ENCODE measurements at regions not wholly inside any gene's neighbourhood (a gene's known extent, or its start where the extent isn't known, plus 50 kb on each side); places are given as distances from the start of the nearest gene placed in this dataset.

DNA sequence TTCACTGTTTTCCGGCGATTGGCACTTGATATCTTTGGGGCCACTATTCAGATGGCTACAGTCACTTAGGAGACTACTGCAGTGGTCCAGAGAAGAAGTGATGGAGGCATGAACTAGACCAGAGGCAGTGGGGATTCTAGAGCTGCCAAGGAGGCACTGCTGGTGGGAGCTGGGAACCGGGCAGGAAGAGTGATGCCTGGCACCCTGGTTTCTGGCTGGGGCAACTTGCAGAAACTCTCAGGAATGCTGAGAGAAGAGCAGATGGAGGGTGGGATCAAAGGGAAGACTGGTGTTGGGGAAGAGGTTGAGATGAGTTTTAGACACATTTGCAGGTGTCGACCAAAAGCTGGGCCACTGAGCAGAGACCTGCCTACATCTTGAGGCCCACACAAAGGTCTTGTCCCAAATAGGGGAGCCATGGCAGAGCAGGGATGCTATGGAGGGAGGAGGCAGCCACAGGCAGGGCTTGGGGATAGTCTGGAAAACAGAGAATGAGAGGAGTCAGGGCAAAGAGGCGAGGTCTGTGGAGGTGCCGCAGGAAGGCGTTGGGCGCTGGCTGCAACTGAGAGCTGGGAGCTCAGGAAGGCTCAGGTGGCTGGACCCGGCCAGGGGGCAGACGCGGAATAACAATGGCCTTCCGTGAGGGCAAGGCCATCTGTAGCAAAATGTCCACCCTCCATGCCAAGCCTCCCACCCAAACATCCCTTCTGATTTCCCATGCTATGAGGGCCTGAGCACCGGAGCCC lies 118.9 kb downstream of the TOMM20 start:
- no peak for DNase-seq

DNA sequence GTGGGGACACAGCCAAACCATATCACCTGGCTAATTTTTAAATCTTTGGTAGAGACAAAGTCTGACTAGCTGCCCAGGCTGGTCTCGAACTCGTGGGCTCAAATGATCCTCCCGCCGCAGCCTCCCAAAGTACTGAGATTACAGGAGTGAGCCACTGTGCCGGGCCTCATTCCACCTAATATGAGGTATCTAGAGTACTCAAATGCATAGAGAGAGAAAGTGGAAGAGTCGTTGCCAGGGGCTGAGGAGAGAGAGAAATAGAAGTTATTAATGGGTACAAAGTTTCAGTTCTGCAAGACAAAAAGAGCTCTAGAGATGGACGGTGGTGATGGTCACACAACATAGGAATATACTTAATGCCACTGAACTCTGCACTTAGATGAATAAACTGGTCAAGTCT lies 119.6 kb downstream of the TOMM20 start:
- DNase-seq, result no peak

DNA sequence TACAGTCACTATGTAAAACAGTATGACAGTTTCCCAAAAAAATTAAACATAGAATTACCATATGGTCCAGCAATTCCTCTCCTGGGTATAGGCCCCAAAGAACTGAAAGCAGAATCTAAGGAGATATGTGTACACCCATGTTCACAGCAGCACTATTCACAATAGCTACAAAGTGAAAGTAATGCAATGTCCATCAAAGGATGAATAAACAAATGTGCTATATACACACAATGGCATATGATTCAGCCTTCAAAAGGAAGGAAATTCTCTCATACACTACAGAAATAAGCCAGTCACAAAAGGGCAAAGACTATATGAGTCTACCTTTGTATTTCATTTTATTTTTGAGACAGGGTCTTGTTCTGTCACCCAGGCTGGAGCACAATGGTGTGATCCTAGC lies 120.4 kb downstream of the TOMM20 start:
- DNase-seq, result no peak

DNA sequence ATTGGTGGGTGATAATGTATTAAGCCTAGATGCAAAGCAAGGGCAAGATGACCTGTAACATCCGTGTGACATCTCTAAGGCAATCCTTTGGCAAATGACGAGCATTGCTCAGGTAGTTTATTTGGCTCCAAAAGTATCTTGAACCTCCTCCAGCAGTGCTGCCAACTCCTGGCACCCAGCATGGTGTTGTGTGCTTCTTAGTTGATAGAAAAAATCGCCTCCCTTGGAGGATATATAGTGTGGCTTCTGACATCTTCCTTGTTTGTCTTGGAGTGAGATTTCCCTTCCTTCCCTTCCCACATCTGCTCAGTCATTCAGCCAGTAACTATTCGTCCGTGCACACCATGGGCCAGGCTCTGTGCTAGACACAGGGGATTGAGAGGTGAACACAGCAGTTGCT lies 121.8 kb downstream of the TOMM20 start:
- no peak for DNase-seq

DNA sequence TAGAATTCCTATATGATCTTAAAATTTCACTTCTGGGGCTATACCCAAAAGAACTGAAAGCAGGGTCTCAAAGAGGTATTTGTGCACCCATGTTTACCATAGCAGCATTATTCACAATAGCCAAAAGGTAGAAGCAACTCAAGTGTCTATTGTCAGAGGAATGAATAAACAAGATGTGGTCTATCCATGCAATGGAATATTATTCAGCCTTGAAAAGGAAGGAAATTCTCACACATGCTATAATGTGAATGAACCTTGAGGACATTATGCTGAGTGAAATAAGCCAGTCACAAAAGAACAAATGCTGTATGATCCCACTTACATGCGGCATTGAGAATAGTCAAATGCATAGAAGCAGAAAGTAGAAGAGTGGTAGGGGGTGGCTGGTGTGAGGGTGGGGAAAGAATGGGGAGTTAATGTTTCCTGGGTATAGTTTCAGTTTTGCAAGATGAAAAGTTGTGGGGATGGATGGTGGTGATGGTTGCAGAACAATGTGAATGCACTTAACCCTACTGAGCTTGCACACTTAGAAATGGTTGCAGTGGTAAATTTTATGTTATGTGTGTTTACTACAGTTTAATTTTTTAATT lies 122.4 kb downstream of the TOMM20 start:
- DNase-seq, result no peak

DNA sequence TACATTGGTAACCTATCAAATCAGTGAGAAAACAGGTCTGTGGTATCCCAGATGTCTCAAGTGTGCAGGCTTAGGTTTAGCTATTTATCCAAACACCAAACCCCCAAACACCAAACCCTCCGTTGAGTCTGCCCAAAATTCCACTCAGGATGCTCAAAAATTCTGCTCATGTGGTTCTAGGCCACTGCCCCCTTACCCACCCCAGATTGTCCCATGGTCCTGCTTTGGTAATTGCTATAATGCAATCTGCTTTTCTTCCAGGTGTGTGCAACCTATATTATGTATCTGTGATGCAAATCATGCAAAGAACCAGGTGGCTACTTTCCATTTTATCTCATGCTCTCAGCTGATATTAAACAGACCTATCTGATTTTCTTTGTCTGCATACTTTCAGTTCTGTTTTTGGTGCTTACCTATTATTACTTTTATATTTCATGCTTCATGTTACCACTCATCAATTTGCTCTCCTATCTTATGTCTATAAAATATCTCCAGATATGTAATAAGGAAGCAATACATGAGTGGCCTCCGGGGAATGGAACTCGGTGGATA lies 123.7 kb downstream of the TOMM20 start:
- DNase-seq, result no peak

DNA sequence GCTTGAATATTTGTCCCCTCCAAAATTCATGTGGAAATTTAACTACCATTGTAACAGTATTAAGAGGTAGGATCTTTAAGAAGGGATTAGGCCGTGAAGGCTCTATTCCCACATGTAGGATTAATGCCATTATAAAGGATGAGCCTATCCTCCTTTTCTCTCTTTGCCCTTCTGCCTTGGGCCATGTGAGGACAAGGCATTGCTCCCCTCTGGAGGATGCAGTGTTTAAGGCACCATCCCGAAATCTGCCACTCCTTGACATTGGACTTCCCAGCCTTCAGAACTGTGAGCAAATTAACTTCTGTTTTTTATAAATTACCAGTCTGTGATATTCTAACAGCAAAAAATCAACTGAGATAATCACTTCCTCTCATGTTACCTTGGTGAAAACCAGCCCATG lies 124.4 kb downstream of the TOMM20 start:
- no peak for DNase-seq

DNA sequence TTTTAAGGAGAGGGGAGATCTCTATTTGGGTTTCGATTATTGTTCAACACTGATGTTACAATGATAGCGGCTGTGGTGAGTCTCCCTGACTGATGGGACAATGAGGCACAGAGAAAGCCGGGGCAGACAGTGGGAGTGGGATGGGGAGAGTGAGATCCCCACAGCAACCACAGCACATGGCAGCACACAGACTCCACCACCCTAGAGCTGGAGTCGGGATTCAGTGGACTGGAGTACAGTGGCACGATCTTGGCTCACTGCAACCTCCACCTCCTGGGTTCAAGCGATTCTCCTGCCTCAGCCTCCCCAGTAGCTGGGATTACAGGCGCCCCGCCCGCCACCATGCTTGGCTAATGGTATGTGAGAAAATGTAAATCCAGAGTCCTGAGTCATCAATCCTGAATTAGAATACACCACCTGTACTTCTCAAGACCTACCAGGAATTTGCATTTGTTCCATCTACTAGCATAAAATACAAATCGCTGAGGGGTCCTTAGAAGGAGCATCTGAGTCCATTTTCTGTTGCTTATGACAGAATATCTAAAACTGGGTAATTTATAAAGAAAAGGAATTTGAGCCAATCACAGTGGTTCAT lies 125.8 kb downstream of the TOMM20 start:
- no peak for DNase-seq

DNA sequence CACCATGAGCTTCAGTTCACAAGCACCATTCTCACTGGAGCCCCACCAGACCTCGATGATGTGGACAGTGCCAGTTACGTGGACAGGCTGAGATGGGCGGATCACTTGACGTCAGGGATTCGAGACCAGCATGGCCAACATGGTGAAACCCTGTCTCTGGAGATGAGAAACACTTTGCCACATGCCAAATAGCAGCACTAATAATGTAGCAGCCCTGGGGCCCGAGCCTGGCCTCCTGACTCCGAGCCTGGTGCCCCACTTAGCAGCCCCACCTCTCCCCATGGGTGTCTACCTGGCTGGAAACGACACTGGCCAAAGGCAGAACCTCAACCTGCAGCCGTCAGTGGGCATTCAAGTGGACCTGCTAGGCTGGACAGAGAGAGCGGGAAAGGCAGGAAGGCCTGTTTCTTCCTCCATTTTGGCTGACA lies 129.1 kb downstream of the TOMM20 start:
- DNase-seq, result no peak

DNA sequence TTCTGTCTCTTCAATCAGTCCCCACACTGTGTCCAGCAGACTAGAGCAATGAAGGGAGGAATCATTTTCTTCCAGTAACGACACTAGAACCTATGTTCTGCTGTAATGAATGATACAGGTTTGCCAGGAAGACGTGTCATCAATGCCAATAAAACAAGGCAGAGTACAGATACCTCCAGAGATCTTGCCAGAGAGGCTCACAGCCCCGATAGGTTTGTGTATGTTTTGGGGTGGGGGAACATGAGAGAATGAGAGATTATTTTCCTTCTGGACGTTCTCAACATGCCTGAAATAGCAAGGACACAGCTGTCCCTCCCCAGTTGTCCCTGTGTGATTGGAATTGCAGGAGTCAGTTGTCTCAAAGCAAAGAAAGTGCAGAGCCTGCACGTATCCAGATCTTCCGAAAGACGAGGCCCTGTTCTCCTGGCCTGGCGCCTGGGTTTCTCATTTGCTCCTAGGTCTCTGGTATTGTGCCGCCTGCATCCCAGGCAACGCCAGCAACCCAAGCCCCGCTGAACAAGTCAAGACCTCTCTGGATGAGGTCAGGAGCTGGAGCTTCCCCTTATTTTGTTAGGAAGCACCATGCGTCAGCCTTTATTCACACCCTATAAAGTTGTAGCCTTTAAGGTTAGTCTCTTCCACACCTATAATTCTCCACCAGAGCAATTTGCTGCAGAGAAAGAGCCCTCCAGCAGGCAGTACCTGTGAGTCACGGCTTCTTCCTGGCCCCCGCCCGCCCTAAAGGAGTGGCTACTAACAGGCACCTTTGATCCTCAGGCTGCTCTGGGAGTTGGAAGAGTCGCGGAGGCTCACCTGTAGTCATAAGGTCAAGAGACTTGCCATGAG lies 130.5 kb downstream of the TOMM20 start:
- DNase-seq, result no peak

DNA sequence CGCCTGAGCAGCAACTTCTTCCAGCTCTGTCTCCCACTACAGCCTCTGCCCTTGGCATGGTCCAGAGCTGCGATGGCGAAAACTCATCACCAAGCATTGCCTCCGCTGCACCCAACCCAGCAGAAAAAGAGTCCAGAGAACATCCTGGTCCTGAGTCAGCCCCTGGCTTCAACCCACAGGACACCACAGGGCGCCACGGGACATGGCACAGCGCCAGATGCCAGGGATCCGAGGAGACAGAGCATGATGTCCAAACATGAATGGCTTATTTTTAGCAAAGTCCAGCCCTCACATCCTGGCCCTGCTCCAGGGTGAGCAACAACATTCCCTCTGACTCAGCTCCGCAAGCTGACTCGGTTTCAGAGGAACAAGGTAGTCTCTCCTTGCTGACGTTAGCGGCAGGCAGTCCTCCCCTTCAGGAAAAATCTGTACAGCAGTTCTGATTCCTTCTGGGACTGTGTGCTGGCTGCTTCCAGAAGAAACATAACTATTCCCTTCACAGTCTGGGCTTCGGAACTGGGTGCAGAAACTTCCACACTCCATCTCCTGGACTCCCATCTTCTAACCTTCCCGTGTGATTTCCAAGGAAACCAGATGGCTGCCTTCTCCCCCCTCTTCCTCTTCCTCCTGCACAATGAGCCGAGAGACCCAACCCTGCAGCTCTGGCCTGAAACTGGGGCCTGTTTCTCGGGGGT lies 131.3 kb downstream of the TOMM20 start:
- no peak for DNase-seq

DNA sequence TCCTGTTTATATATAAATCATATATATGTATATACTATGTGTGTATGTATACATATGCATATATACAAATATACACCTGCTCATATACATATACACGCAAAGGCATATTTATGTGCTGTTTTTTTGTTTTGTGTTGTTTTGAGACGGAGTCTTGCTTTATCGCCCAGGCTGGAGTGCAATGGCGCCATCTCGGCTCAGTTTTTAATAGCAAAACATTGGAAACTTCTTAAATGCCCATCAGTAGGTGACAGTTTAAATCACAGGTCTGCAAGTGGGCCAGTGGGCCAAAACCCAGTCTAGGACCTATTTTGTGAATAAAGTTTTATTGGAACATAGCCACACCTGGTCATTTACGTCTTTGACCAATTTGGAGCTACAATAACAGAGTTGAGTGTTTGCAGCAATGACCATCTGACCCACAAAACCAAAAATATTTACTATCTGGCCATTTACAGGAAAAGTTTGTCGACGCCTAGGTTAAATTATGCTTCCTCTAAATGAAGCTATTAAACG lies 132.3 kb downstream of the TOMM20 start:
- DNase-seq, result no peak

DNA sequence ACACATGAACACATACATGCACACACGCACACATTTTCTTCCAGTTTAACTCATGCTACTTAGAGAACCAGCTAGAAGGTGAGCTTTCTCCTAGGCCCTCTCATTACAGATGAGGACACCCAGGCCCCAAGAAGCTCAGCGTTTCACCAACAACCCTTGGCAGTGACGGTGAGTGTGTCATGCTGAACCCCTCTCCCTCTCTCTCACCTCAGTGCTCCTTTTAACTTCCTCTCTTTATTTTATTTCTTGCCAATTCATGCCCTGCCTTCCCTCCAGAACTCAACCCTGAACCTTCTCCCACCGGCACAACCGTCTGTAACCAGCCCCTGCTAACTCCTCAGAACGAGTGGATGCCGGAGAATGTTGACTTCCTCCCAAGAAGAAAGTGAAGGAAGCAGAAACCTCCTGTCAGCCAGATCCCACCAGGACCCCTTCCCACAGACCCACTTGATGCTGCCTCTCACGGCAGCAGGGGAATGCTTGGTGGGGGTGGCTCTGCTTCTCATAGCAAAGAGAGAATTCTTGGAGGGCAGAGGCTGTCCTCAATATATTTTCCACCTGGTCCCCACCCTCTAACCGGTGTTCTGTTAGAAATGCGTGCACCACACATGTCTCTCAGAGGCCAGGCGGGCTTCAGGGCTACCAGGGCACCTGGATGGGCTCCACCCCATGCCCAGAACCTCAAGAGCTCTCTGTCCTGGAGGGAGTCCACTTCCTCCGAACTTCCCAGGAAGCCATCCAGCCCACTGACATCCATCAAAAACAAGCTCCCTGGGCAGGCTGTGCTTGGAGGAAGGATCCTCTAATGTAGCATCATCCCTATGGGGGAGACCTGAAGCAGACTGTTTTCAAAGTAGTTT lies 134.0 kb downstream of the TOMM20 start:
- DNase-seq, result no peak

DNA sequence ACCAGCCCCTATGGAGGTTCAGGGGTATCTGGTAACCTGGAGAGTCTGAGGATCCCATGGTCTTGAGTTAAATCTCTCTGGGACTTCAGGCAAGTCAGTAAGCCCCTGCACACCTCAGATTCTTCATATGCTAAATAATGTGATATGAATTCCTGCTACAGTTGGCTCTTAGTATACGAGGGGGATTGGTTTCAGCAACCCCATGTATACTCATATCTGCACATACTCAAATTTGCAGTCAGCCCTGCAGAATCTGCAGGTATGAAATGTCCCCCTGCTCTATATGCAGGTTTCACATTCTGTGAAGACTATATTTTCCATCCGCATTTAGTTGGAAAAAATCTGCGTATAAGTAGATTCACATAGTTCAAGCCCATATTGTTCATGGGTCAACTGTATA lies 136.6 kb downstream of the TOMM20 start:
- no peak for DNase-seq

DNA sequence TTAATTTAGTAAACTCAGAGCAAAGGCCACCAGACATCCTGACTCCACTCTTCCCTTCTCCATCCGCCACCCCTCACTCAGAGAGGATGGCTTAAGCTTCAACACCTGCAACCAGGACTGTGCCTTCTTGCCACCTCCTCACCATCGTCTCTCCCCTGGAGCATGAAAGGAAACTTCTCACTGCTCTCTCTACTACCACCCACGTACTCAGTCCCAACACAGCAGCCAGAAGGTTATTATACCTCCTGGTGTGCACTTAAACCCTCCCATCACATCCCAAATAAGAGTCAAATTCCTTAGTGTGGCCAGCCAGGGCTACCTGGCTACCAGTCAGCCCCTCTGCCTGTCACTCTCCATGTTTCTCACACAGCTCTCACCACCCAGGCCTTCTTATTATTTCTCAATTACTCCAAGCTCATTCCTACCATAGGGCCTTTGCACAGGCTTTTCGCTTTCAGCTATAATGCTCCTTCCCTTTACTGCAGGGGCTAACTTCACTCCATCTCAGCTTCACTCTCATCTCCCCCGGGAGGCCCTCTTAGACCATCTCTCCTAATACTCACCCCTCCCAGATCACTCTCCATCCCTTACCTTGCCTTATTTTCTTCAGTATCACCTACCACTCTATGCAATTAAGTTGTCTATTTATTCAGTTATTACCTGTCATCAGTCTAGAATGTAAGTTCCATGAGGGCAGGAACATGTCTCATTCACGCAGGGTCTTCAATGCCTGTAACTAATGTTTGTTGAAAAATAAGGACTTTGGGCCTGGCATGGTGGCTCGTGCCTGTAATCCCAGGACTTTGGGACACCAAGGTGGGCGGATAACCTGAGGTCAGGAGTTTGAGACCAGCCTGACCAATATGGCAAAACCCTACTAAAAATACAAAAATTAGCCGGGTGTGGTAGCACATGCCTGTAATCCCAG lies 137.5 kb downstream of the TOMM20 start:
- DNase-seq, result no peak

DNA sequence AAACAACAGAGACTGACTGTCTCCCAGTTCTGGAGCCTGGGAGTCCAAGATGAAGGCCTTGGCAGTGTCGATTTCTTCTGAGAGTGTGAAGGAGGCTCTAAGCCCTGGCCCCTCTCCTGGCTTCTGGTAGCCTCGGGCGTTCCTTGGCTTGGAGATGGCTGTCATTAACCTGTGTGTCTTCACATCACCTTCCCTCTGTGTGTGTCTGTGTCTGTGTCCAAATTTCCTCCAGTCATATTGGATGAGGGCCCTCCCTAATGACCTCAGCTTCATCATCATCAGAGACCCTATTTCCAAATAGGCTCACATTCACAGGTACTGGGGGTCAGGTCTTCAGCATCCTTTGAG lies 138.3 kb downstream of the TOMM20 start:
- no peak for DNase-seq

DNA sequence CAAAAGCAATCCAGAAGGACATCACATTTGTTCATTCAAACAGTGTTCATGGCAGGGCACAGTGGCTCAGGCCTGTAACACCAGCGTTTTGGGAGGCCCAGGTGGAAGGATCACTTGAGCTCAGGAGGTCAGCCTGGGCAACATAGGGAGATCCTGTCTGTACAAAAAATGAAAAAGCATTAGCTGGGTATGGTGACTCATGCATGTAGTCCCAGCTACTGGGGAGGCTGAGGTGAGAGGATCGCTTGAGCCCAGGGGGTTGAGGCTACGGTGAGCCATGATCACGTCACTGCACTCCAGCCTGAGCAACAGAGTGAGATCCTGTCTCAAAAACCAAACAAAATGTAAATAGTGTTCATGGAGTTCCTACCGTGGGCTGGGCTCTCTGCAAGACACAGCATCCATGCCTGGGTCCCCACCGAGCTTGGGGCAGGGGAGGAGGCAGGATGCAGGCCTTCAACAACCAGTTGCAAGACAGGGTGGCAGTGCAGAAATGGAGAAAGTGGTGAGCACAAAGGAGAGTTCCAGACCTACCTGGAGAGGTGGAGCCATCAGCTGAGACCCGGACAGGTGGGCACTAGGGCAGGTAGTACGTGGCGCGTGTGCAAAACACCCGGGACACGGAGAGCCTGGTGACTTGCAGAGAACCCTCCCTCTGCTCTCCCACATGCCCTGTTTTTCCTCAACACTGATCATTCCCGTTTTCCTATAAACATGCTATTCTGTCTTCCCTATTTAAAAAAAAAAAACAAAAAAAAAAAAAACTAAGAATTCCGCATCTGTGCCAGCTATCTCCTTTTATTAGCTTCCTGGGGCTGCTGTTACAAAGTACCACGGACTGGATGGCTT lies 138.9 kb downstream of the TOMM20 start:
- no peak for DNase-seq

DNA sequence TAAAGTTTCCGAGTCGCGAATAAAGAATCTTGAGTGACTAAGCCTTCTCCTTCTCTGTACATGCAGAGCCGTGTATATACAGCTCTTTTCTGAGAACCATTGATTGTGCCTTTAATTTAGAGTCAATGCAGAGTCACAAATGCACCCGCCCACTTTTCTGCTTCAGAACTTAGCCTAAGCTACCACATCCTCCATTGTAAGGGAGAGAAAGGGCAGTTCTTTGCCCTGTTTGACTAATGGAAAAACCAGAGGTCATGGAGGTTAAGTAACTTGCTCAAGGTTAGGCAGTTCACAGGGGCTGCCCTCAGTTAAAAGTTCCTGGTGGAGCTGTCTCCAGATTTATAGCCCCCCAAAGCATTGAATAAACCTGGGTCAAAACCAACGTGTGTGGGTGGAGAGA lies 139.6 kb downstream of the TOMM20 start:
- no peak for DNase-seq

DNA sequence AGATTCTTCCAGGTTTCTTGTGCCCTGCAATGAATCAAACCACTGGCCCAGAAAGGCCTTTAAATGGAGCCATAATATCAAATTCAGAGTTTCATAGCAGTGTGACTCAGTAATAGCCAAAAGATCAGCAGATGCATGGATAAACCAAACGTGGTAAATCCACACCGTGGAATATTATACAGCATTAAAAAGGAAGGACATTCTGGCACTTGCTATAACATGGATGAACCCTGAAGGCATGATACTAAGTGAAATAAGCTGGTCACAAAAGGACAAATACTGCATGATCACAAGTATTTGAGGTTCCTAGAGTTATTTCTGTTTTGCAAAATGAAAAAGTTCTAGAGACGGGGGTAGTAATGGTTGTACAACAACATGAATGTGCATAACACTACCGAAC lies 140.1 kb downstream of the TOMM20 start:
- DNase-seq, result no peak

DNA sequence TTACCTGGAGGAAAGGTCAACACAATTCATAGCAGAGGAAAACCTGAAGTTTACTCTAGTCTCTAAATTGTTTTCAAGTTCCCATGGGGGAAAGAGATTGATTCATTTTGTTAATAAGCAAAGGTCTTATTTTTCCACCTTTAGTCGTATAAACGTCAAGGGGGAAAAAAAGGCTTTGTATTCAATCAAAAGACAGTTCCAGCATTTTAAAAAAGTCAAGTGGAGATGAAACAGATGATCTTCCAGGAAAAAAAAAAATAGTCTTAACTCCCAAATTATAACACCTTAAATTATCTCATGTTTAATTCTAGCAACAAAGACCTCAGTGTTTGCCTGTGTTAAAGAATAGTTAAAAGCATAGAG lies 140.5 kb downstream of the TOMM20 start:
- no peak for DNase-seq

Data from AML-193 (cell line).